ENCODE measurements at regions not wholly inside any gene's neighbourhood (a gene's known extent, or its start where the extent isn't known, plus 50 kb on each side); places are given as distances from the start of the nearest gene placed in this dataset.

DNA sequence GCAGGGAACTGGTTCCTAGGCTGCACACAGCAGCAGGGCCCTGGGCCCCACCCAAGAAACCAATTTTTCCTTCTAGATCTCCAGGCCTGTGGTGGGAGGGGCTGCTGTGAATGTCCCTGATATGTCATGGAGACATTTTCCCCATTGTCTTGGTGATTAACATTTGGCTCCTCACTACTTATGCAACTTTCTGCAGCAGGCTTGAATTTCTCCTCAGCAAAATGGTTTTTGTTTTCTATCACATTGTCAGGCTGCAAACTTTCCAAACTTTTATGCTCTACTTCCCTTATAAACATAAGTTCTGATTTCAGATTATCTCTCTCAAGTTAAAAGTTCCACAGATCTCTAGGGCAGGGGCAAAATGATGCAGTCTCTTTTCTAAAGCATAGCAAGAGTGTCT, 310.2 kb upstream of the PCDH20 start:
- no peak for ATAC-seq (ENCODE audit: low read depth)
- Mint-ChIP-seq H3K4me1 (no peaks in the 10 kb centered on the region), H3K36me3 (no peaks in the 10 kb centered on the region), H3K27ac (no peak overlapping the region), H3K4me3 (no peak overlapping the region), H3K9me3 (peaks cover 3% of the 10 kb centered on the region), H3K27me3 (no peaks in the 10 kb centered on the region)
- DNase-seq (ENCODE audit: low spot score in 2 of 2), result no peak

GRCh38 chr13:61722119-61722518, 306.5 kb upstream of the PCDH20 start:
- Mint-ChIP-seq H3K36me3 (no peaks in the 10 kb centered on the region), H3K4me3 (no peak overlapping the region)
- no peak for ATAC-seq (ENCODE audit: low read depth)

GRCh38 chr13:61712621-61713020, 297.0 kb upstream of the PCDH20 start:
- H3K4me1 Mint-ChIP-seq, result no peaks in the 10 kb centered on the region

More at GRCh38 chr13:61722119-61722518, 306.5 kb upstream of the PCDH20 start:
- Mint-ChIP-seq H3K4me1 (no peaks in the 10 kb centered on the region), H3K9me3 (peaks cover 3% of the 10 kb centered on the region), H3K27ac (no peak overlapping the region), H3K27me3 (no peaks in the 10 kb centered on the region)
- DNase-seq (ENCODE audit: low spot score in 2 of 2), result no peak

GRCh38 chr13:61709258-61709657, 293.6 kb upstream of the PCDH20 start:
- Mint-ChIP-seq H3K27me3 (no peaks in the 10 kb centered on the region), H3K36me3 (no peaks in the 10 kb centered on the region), H3K4me1 (no peaks in the 10 kb centered on the region), H3K27ac (no peak overlapping the region), H3K4me3 (no peak overlapping the region), H3K9me3 (no peaks in the 10 kb centered on the region)
- DNase-seq (ENCODE audit: low spot score in 2 of 2) (no peak), ATAC-seq (ENCODE audit: low read depth) (no peak)

More at GRCh38 chr13:61712621-61713020, 297.0 kb upstream of the PCDH20 start:
- no peak for DNase-seq (ENCODE audit: low spot score in 2 of 2)
- Mint-ChIP-seq H3K36me3 (no peaks in the 10 kb centered on the region), H3K27me3 (no peaks in the 10 kb centered on the region), H3K9me3 (no peaks in the 10 kb centered on the region), H3K4me3 (no peak overlapping the region), H3K27ac (no peak overlapping the region)
- ATAC-seq (ENCODE audit: low read depth), result no peak

DNA sequence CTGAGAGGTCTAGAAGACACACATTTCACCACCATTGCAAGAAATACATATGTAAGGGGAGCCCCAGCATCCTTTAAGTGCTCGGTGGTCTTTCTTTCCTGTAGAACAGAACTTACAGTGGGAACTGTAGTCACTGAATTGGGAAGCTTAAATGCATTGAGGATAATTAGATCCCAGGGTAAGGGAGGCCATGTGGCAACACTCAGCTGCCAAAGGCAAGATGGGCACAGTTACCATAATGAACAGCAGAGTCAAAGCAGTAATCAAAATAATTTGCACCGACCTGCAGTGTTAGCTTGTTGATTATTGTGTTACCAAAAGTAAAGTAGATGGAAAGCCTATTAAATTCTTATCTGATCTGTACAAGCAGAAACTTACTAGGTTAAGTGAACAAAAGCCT, 291.2 kb upstream of the PCDH20 start:
- no peaks in the 10 kb centered on the region for H3K27me3 Mint-ChIP-seq
- no peak for DNase-seq (ENCODE audit: low spot score in 2 of 2)
- H3K4me3 Mint-ChIP-seq, result no peak overlapping the region
- peaks cover 1% of the 10 kb centered on the region for H3K9me3 Mint-ChIP-seq
- ATAC-seq (ENCODE audit: low read depth), result no peak
- H3K36me3 Mint-ChIP-seq, result no peaks in the 10 kb centered on the region
- no peaks in the 10 kb centered on the region for H3K4me1 Mint-ChIP-seq
- no peak overlapping the region for H3K27ac Mint-ChIP-seq

DNA sequence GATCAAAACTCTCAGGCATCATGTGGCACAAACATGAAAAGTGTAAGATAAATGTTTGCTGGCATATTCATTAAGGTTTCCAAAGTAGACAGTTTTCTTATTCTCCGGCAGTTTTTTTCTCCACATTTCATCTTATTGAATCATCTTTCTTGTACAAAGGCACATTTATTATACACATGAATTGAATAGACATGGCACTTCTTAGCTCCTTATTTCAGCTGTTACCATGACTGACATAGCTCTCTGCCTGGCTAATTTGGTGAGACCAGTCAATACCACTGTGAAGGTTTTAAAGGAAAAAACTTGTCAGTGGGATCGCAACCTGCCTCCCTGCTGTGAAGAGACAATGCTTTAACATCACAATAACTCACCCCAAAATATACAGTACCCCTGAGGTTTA, 285.0 kb upstream of the PCDH20 start:
- Mint-ChIP-seq H3K27ac (no peak overlapping the region), H3K4me1 (no peaks in the 10 kb centered on the region), H3K27me3 (no peaks in the 10 kb centered on the region), H3K36me3 (no peaks in the 10 kb centered on the region), H3K4me3 (no peak overlapping the region), H3K9me3 (peaks cover 4% of the 10 kb centered on the region)
- ATAC-seq (ENCODE audit: low read depth) (no peak), DNase-seq (ENCODE audit: low spot score in 2 of 2) (no peak)

DNA sequence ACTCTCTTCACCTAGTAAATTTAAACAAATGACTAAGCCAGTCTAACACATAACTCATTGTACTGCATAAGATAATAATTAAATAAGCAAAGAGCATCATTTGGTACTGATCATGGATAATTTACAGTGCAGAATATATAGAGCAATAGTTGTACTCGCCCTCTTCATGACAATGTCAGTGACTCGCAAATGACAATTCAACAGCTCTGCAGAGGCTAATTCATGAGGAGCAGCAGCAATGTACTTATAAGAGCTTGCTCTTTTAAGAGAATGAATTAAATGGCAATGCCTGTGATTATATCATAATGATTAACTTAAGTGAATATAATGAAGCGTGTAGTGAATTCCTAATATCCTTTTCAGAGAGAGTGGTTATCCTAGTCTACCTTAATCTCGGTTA, 284.5 kb upstream of the PCDH20 start:
- peaks cover 4% of the 10 kb centered on the region for H3K9me3 Mint-ChIP-seq
- ATAC-seq (ENCODE audit: low read depth) (no peak), DNase-seq (ENCODE audit: low spot score in 2 of 2) (no peak)
- no peaks in the 10 kb centered on the region for H3K27me3 Mint-ChIP-seq
- H3K4me1 Mint-ChIP-seq, result no peaks in the 10 kb centered on the region
- no peak overlapping the region for H3K27ac Mint-ChIP-seq
- H3K4me3 Mint-ChIP-seq, result no peak overlapping the region
- H3K36me3 Mint-ChIP-seq, result no peaks in the 10 kb centered on the region

DNA sequence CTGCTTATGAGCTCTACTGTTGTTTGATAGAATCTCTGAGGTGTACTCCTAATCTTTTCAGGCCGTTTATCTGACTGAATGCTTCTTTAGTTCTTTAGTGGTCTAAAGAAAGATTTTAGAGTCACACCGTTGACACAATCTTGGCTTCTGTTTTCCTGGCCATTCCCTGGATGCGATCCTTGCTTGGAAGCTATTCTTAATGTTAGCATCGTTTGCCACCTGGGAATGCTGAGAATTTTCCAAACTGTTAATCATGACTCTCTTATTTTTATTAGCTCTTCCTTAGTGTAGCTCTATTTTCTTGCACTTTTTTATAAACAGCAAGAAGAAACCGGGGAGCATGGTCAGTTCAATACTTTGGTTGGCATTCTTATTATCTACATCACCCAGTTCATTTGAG, 281.0 kb upstream of the PCDH20 start:
- no peak overlapping the region for H3K27ac Mint-ChIP-seq
- peaks cover 3% of the 10 kb centered on the region for H3K9me3 Mint-ChIP-seq
- DNase-seq (ENCODE audit: low spot score in 2 of 2) (no peak), ATAC-seq (ENCODE audit: low read depth) (no peak)
- no peak overlapping the region for H3K4me3 Mint-ChIP-seq
- H3K36me3 Mint-ChIP-seq, result no peaks in the 10 kb centered on the region
- H3K27me3 Mint-ChIP-seq, result no peaks in the 10 kb centered on the region
- H3K4me1 Mint-ChIP-seq, result no peaks in the 10 kb centered on the region

- DNase-seq (ENCODE audit: low spot score in 2 of 2) (no peak), ATAC-seq (ENCODE audit: low read depth) (no peak)
- H3K27me3 Mint-ChIP-seq, result no peaks in the 10 kb centered on the region
- H3K4me3 Mint-ChIP-seq, result no peak overlapping the region
- no peaks in the 10 kb centered on the region for H3K4me1 Mint-ChIP-seq
- no peak overlapping the region for H3K27ac Mint-ChIP-seq
- H3K36me3 Mint-ChIP-seq, result no peaks in the 10 kb centered on the region
- H3K9me3 Mint-ChIP-seq, result no peaks in the 10 kb centered on the region
Measured at GRCh38 chr13:61695147-61695546, 279.5 kb upstream of the PCDH20 start.

DNA sequence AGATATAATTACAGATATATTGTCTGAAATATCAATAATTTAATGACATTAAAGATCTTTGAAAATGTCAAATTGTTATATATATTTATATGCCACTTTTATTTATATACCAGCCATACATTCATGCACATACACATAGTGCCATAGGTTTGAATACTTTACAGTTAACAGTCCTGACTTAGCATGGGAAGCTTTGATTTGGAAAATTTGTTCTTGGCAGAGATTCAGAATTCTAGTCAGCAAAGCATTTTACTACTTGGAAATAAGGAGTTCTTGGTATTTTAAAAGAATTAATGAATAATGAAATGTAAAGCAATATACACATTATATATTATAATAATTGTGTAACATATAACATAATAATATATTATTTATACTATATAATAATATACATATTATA, 277.0 kb upstream of the PCDH20 start:
- no peaks in the 10 kb centered on the region for H3K36me3 Mint-ChIP-seq
- DNase-seq (ENCODE audit: low spot score in 2 of 2) (no peak), ATAC-seq (ENCODE audit: low read depth) (no peak)
- no peaks in the 10 kb centered on the region for H3K4me1 Mint-ChIP-seq
- no peak overlapping the region for H3K27ac Mint-ChIP-seq
- H3K27me3 Mint-ChIP-seq, result no peaks in the 10 kb centered on the region
- H3K4me3 Mint-ChIP-seq, result no peak overlapping the region
- H3K9me3 Mint-ChIP-seq, result peaks cover 2% of the 10 kb centered on the region

DNA sequence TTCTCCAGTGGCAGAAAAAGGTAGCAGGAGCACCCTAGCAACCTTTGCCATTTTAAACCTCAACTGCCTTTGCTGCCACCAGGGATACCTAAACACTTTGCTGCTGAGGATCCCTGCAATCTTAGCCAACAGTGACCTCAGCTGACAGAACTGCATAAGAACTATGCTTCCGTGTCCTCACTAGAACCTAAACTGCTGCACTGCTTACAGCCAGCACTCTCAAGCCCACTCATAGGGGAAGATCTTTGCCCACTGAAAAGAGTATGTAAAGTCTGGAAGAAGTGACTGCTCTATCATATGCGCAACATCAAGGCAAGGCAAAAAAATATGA, 270.0 kb upstream of the PCDH20 start:
- no peaks in the 10 kb centered on the region for H3K27me3 Mint-ChIP-seq
- H3K4me1 Mint-ChIP-seq, result no peaks in the 10 kb centered on the region
- no peak overlapping the region for H3K27ac Mint-ChIP-seq
- H3K36me3 Mint-ChIP-seq, result no peaks in the 10 kb centered on the region
- H3K4me3 Mint-ChIP-seq, result no peak overlapping the region
- no peak for ATAC-seq (ENCODE audit: low read depth)
- no peak for DNase-seq (ENCODE audit: low spot score in 2 of 2)
- peaks cover 5% of the 10 kb centered on the region for H3K9me3 Mint-ChIP-seq

- ATAC-seq (ENCODE audit: low read depth), result no peak
Measured at GRCh38 chr13:61684976-61685681, 269.5 kb upstream of the PCDH20 start.

GRCh38 chr13:61672756-61673155, 257.1 kb upstream of the PCDH20 start:
- no peaks in the 10 kb centered on the region for H3K4me1 Mint-ChIP-seq
- H3K27ac Mint-ChIP-seq, result no peak overlapping the region
- H3K27me3 Mint-ChIP-seq, result no peaks in the 10 kb centered on the region
- peaks cover under 1% of the 10 kb centered on the region for H3K9me3 Mint-ChIP-seq
- DNase-seq (ENCODE audit: low spot score in 2 of 2), result no peak
- ATAC-seq (ENCODE audit: low read depth), result no peak
- H3K36me3 Mint-ChIP-seq, result no peaks in the 10 kb centered on the region
- no peak overlapping the region for H3K4me3 Mint-ChIP-seq

More at GRCh38 chr13:61684976-61685681, 269.5 kb upstream of the PCDH20 start:
- Mint-ChIP-seq H3K9me3 (peaks cover 5% of the 10 kb centered on the region), H3K36me3 (no peaks in the 10 kb centered on the region), H3K4me3 (no peak overlapping the region), H3K27ac (no peak overlapping the region), H3K4me1 (no peaks in the 10 kb centered on the region), H3K27me3 (no peaks in the 10 kb centered on the region)
- DNase-seq (ENCODE audit: low spot score in 2 of 2), result no peak

- Mint-ChIP-seq H3K27ac (no peak overlapping the region), H3K36me3 (no peaks in the 10 kb centered on the region), H3K4me1 (no peaks in the 10 kb centered on the region), H3K9me3 (peaks cover 1% of the 10 kb centered on the region), H3K4me3 (no peak overlapping the region), H3K27me3 (no peaks in the 10 kb centered on the region)
- ATAC-seq (ENCODE audit: low read depth) (no peak), DNase-seq (ENCODE audit: low spot score in 2 of 2) (no peak)
Measured at GRCh38 chr13:61670384-61671161, 254.9 kb upstream of the PCDH20 start.

Measured in memory B cell (primary cell).